ENCODE measurements at regions not wholly inside any gene's neighbourhood (a gene's known extent, or its start where the extent isn't known, plus 50 kb on each side); places are given as distances from the start of the nearest gene placed in this dataset.

DNA sequence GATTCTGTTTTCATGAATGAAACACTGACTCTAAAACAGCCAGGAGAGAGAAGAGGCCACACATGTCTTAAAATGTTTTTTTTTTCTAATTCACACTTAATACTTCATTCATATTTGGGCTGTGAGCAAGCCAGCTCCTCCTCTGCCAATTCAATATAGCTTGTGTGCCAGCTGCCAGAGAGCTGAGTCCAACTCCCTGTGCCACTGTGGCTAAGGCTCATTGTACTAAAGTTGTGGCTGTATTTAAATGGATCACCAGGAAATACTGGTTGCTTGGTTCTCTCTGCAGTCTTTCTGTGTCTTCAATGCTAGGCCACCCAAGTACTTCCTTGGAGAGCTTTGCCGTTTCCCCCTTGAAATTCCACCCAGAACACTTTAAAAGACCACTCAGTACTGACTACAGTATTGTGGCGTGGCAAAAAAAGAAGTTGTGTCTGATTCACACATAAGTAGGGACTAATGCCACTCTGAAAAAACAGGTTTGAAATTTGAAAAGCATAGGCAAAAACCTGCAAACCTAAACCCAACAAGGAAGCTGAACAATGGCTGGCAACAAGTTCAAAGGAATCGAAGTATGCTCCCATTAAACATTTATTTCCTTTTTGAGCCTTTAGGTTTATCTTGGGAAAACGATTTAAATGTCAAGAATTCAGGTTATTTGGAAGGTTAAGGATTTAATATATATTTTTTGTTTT lies 524.7 kb downstream of the DIPK2A start:
- H3K27ac ChIP-seq: no peak overlapping the region
- 57 to 60% methylated on average over 4 of the region's 4 CpGs for WGBS, 2 donors
- H3K9me3 ChIP-seq: no peaks in the 10 kb centered on the region
- H3K4me3 ChIP-seq: no peak overlapping the region
- H3K4me1 ChIP-seq: no peaks in the 10 kb centered on the region
- DNase-seq: no peak
- intact Hi-C loops (cut with DNase I): no loop called here
- no peak for TF ChIP-seq POLR2A (IDR thresholded peaks at IDR 0.05)
- TF ChIP-seq, protein P1, sequence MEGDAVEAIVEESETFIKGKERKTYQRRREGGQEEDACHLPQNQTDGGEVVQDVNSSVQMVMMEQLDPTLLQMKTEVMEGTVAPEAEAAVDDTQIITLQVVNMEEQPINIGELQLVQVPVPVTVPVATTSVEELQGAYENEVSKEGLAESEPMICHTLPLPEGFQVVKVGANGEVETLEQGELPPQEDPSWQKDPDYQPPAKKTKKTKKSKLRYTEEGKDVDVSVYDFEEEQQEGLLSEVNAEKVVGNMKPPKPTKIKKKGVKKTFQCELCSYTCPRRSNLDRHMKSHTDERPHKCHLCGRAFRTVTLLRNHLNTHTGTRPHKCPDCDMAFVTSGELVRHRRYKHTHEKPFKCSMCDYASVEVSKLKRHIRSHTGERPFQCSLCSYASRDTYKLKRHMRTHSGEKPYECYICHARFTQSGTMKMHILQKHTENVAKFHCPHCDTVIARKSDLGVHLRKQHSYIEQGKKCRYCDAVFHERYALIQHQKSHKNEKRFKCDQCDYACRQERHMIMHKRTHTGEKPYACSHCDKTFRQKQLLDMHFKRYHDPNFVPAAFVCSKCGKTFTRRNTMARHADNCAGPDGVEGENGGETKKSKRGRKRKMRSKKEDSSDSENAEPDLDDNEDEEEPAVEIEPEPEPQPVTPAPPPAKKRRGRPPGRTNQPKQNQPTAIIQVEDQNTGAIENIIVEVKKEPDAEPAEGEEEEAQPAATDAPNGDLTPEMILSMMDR (IDR thresholded peaks at IDR 0.05): no peak
- ATAC-seq: no peak
- no peaks in the 10 kb centered on the region for H3K27me3 ChIP-seq
- no peaks in the 10 kb centered on the region for H3K36me3 ChIP-seq (replicated peaks in 1 of 2; ENCODE audit: insufficient read depth in 1 of 2, low read depth in 2 of 2)

DNA sequence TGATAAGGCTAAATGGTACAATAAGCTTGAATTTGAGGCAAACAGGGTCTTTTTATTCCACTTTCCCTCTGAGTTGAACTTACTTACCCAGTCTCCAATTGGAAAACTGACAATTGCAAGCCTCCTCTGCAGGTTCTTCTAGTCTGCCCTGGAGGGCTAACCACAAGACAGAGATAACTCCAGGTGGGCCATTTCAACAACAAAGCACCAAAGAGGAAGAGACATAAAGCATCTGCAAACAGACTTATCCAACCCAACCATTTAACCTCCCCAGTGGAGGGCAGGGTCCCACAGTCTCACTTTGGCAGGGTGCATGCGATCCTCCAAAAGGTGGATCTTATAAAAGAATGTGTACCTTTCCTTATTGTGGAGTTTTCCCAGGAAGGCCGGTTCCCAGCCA lies 525.8 kb downstream of the DIPK2A start:
- no peaks in the 10 kb centered on the region for H3K27me3 ChIP-seq
- WGBS, 2 donors: 86 to 93% methylated on average over 2 of the region's 2 CpGs

GRCh38 chr3:144499001-144499930 lies 527.6 kb downstream of the DIPK2A start:
- no peak overlapping the region for H3K27ac ChIP-seq
- TF ChIP-seq, protein P1 (IDR thresholded peaks at IDR 0.05): no peak
- TF ChIP-seq POLR2A (IDR thresholded peaks at IDR 0.05): no peak

More for the DNA sequence above, 525.8 kb downstream of the DIPK2A start:
- intact Hi-C loops (cut with DNase I): no loop called here
- Histone ChIP-seq H3K27ac (no peak overlapping the region), H3K4me1 (no peaks in the 10 kb centered on the region), H3K9me3 (no peaks in the 10 kb centered on the region), H3K36me3 (replicated peaks in 1 of 2; ENCODE audit: insufficient read depth in 1 of 2, low read depth in 2 of 2) (no peaks in the 10 kb centered on the region), H3K4me3 (no peak overlapping the region)
- no peak for ATAC-seq
- TF ChIP-seq POLR2A (IDR thresholded peaks at IDR 0.05): no peak
- TF ChIP-seq, protein P1 (IDR thresholded peaks at IDR 0.05): no peak
- no peak for DNase-seq

GRCh38 chr3:144501467-144501866 lies 529.8 kb downstream of the DIPK2A start:
- H3K27me3 ChIP-seq: no peaks in the 10 kb centered on the region
- intact Hi-C loops (cut with DNase I): no loop called here
- TF ChIP-seq POLR2A (IDR thresholded peaks at IDR 0.05): no peak
- TF ChIP-seq, protein P1 (IDR thresholded peaks at IDR 0.05): no peak
- ATAC-seq (no peak), DNase-seq (no peak)
- no peaks in the 10 kb centered on the region for H3K9me3 ChIP-seq
- no peak overlapping the region for H3K27ac ChIP-seq
- 39 to 74% methylated on average over 1 of the region's 1 CpG for WGBS, 2 donors
- H3K36me3 ChIP-seq (replicated peaks in 1 of 2; ENCODE audit: insufficient read depth in 1 of 2, low read depth in 2 of 2): no peaks in the 10 kb centered on the region
- no peak overlapping the region for H3K4me3 ChIP-seq
- no peaks in the 10 kb centered on the region for H3K4me1 ChIP-seq

More at GRCh38 chr3:144499001-144499930, 527.6 kb downstream of the DIPK2A start:
- Histone ChIP-seq H3K9me3 (no peaks in the 10 kb centered on the region), H3K27me3 (no peaks in the 10 kb centered on the region), H3K4me3 (no peak overlapping the region), H3K4me1 (no peaks in the 10 kb centered on the region), H3K36me3 (replicated peaks in 1 of 2; ENCODE audit: insufficient read depth in 1 of 2, low read depth in 2 of 2) (no peaks in the 10 kb centered on the region)
- 41 to 75% methylated on average over 2 of the region's 2 CpGs for WGBS, 2 donors
- ATAC-seq: no peak
- intact Hi-C loops (cut with DNase I): no loop called here
- DNase-seq: no peak

Data from body of pancreas (tissue), 4 donors.